ENCODE measurements at regions not wholly inside any gene's neighbourhood (a gene's known extent, or its start where the extent isn't known, plus 50 kb on each side); places are given as distances from the start of the nearest gene placed in this dataset.

- Histone ChIP-seq H3K27ac (peak overlapping the region; percentile 79 to 80), H3K4me3 (no peak overlapping the region)
- no peak for TF ChIP-seq CTCF (IDR thresholded peaks at IDR 0.05)
- no peak for DNase-seq (ENCODE audit: low spot score)
Observed at GRCh38 chr6:12473494-12473893, 183.3 kb downstream of the EDN1 start.

GRCh38 chr6:12474167-12475140 lies 184.3 kb downstream of the EDN1 start:
- H3K4me3 ChIP-seq = no peak overlapping the region
- DNase-seq (ENCODE audit: low spot score) = no peak
- H3K27ac ChIP-seq = peak overlapping the region; percentile 79 to 80
- no peak for TF ChIP-seq CTCF (IDR thresholded peaks at IDR 0.05)

GRCh38 chr6:12476484-12476883 lies 186.3 kb downstream of the EDN1 start:
- Histone ChIP-seq H3K27ac (no peak overlapping the region), H3K4me3 (no peak overlapping the region)
- TF ChIP-seq CTCF (IDR thresholded peaks at IDR 0.05) = no peak
- DNase-seq (ENCODE audit: low spot score) = no peak

- Histone ChIP-seq H3K27ac (no peak overlapping the region), H3K4me3 (no peak overlapping the region)
- no peak for TF ChIP-seq CTCF (IDR thresholded peaks at IDR 0.05)
- no peak for DNase-seq (ENCODE audit: low spot score)
Observed at GRCh38 chr6:12477616-12478015, 187.5 kb downstream of the EDN1 start.

- H3K4me3 ChIP-seq = no peak overlapping the region
- no peak for DNase-seq (ENCODE audit: low spot score)
- H3K27ac ChIP-seq = no peak overlapping the region
- no peak for TF ChIP-seq CTCF (IDR thresholded peaks at IDR 0.05)
Observed at GRCh38 chr6:12478921-12479320, 188.8 kb downstream of the EDN1 start.

- Histone ChIP-seq H3K27ac (no peak overlapping the region), H3K4me3 (no peak overlapping the region)
- TF ChIP-seq CTCF (IDR thresholded peaks at IDR 0.05) = no peak
- DNase-seq (ENCODE audit: low spot score) = no peak
Observed at GRCh38 chr6:12479451-12479850, 189.3 kb downstream of the EDN1 start.

GRCh38 chr6:12479881-12480280 lies 189.7 kb downstream of the EDN1 start:
- no peak for TF ChIP-seq CTCF (IDR thresholded peaks at IDR 0.05)
- H3K27ac ChIP-seq = no peak overlapping the region
- no peak for DNase-seq (ENCODE audit: low spot score)
- no peak overlapping the region for H3K4me3 ChIP-seq

Measured in coronary artery (tissue), 2 donors.